ENCODE measurements at regions not wholly inside any gene's neighbourhood (a gene's known extent, or its start where the extent isn't known, plus 50 kb on each side); places are given as distances from the start of the nearest gene placed in this dataset.

- Histone ChIP-seq H3K36me3 (replicated peaks in 1 of 2; ENCODE audit: control insufficient read depth in 1 of 2, insufficient read depth in 2 of 2, low read length in 1 of 2) (no peaks in the 10 kb centered on the region), H4K20me1 (ENCODE audit: insufficient read depth) (no peaks in the 10 kb centered on the region), H3K9ac (no peak overlapping the region), H3K9me2 (no peaks in the 10 kb centered on the region), H3K27ac (ENCODE audit: low read depth in 2 of 2, low read length in 1 of 2) (no peak overlapping the region), H2AFZ (ENCODE audit: low read depth) (no peak overlapping the region), H3K4me2 (no peak overlapping the region), H3K4me1 (ENCODE audit: control insufficient read depth in 1 of 2, insufficient read depth in 2 of 2, low read depth in 1 of 2, low read length in 1 of 2) (no peaks in the 10 kb centered on the region), H3K9me3 (no peaks in the 10 kb centered on the region), H3F3A (replicated peaks; ENCODE audit: insufficient read depth) (no peaks in the 10 kb centered on the region), H3K4me3 (ENCODE audit: low read depth in 2 of 2, low read length in 1 of 2) (no peak overlapping the region), H3K27me3 (ENCODE audit: insufficient read depth) (0 out of 2 replicates have a peak, but pooled peaks cover 4% of the 10 kb centered on the region), H3K79me2 (ENCODE audit: insufficient read depth) (no peaks in the 10 kb centered on the region)
- POLR2A ChIA-PET, result no interaction called here
- CTCF ChIA-PET, result no interaction called here
- 33% methylated on average over 1 of the region's 2 CpGs for WGBS (ENCODE audit: low lambda C conversion rate)
- DNase-seq, result no peak
- TF ChIP-seq SMC3 (IDR thresholded peaks at IDR 0.05; ENCODE audit: low read depth, low read length) (no peak), FOXJ3 (CRISPR knock-in tag; IDR thresholded peaks at IDR 0.05) (no peak), RAD21 (IDR thresholded peaks at IDR 0.05; ENCODE audit: low read length) (no peak), RCOR1 (IDR thresholded peaks at IDR 0.05; ENCODE audit: low read length) (no peak), EZH2phosphoT487 (IDR thresholded peaks at IDR 0.05; ENCODE audit: borderline replicate concordance, low read depth) (no peak), TAF1 (IDR thresholded peaks at IDR 0.05; ENCODE audit: borderline replicate concordance, low read depth, low read length) (no peak), MXI1 (IDR thresholded peaks at IDR 0.05; ENCODE audit: low read depth, low read length) (no peak), JUND (IDR thresholded peaks at IDR 0.05) (no peak), RFX5 (IDR thresholded peaks at IDR 0.05; ENCODE audit: low read length) (no peak), POLR2AphosphoS5 (IDR thresholded peaks at IDR 0.05; ENCODE audit: low read depth, low read length) (no peak), FOSL2 (IDR thresholded peaks at IDR 0.05; ENCODE audit: borderline replicate concordance, low read depth) (no peak), YY1 (IDR thresholded peaks at IDR 0.05; ENCODE audit: low read depth) (no peak), NRF1 (IDR thresholded peaks at IDR 0.05; ENCODE audit: low read depth, low read length) (no peak), GATA2 (CRISPR knock-in tag; IDR thresholded peaks at IDR 0.05) (no peak), ELF1 (IDR thresholded peaks at IDR 0.05) (no peak), EP300 (IDR thresholded peaks at IDR 0.05; ENCODE audit: borderline replicate concordance in 1 of 2, low read depth in 1 of 2, low read length in 1 of 2) (no peak)
- TF ChIP-seq, protein P1, sequence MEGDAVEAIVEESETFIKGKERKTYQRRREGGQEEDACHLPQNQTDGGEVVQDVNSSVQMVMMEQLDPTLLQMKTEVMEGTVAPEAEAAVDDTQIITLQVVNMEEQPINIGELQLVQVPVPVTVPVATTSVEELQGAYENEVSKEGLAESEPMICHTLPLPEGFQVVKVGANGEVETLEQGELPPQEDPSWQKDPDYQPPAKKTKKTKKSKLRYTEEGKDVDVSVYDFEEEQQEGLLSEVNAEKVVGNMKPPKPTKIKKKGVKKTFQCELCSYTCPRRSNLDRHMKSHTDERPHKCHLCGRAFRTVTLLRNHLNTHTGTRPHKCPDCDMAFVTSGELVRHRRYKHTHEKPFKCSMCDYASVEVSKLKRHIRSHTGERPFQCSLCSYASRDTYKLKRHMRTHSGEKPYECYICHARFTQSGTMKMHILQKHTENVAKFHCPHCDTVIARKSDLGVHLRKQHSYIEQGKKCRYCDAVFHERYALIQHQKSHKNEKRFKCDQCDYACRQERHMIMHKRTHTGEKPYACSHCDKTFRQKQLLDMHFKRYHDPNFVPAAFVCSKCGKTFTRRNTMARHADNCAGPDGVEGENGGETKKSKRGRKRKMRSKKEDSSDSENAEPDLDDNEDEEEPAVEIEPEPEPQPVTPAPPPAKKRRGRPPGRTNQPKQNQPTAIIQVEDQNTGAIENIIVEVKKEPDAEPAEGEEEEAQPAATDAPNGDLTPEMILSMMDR (IDR thresholded peaks at IDR 0.05), result no peak
- TF ChIP-seq, protein P2, sequence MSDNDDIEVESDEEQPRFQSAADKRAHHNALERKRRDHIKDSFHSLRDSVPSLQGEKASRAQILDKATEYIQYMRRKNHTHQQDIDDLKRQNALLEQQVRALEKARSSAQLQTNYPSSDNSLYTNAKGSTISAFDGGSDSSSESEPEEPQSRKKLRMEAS (IDR thresholded peaks at IDR 0.05; ENCODE audit: low read depth), result no peak
Measured at GRCh38 chrX:40395102-40395501, 185.7 kb upstream of the ATP6AP2 start.

DNA sequence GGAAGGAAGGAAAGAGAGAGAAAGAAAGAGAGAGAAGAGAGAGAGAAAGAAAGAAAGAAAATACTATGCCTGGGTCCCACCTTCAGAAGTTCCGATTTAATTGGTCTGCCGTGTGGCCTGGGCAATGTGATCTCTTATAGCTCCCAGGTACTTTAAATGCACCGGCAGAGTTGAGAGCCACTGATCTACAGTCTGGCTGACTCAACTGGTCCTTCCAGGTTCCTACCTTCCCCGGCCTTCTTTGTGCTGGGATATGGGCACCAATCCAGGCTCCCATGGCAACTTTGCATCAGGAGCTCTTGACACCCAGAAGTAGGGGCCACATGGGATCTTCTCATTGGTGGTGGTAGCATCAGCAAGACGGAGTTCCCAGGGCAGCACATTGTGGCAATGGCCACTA, 186.5 kb upstream of the ATP6AP2 start:
- H3K9me3 ChIP-seq, result no peaks in the 10 kb centered on the region
- ChIA-PET CTCF (no interaction called here), POLR2A (no interaction called here)
- no peaks in the 10 kb centered on the region for H3K4me1 ChIP-seq (ENCODE audit: control insufficient read depth in 1 of 2, insufficient read depth in 2 of 2, low read depth in 1 of 2, low read length in 1 of 2)
- no peak overlapping the region for H3K9ac ChIP-seq
- H3K27me3 ChIP-seq (ENCODE audit: insufficient read depth), result 0 out of 2 replicates have a peak, but pooled peaks cover under 1% of the 10 kb centered on the region
- H2AFZ ChIP-seq (ENCODE audit: low read depth), result no peak overlapping the region
- 27% methylated on average over 5 of the region's 5 CpGs for WGBS (ENCODE audit: low lambda C conversion rate)
- TF ChIP-seq NFIC (IDR thresholded peaks at IDR 0.05; ENCODE audit: borderline replicate concordance), result no peak
- no peak overlapping the region for H3K4me2 ChIP-seq
- H3K9me2 ChIP-seq, result no peaks in the 10 kb centered on the region
- H3K79me2 ChIP-seq (ENCODE audit: insufficient read depth), result no peaks in the 10 kb centered on the region
- no peak overlapping the region for H3K27ac ChIP-seq (ENCODE audit: low read depth in 2 of 2, low read length in 1 of 2)
- no peak overlapping the region for H3K4me3 ChIP-seq (ENCODE audit: low read depth in 2 of 2, low read length in 1 of 2)
- H3F3A ChIP-seq (replicated peaks; ENCODE audit: insufficient read depth), result no peaks in the 10 kb centered on the region
- H4K20me1 ChIP-seq (ENCODE audit: insufficient read depth), result no peaks in the 10 kb centered on the region
- no peak for DNase-seq
- no peaks in the 10 kb centered on the region for H3K36me3 ChIP-seq (replicated peaks in 1 of 2; ENCODE audit: control insufficient read depth in 1 of 2, insufficient read depth in 2 of 2, low read length in 1 of 2)

Measured in SK-N-SH (cell line).